HG03571 (cell line): ENCODE measurements at regions not wholly inside any gene's neighbourhood (a gene's known extent, or its start where the extent isn't known, plus 50 kb on each side); places are given as distances from the start of the nearest gene placed in this dataset.

Experiments
- ATAC-seq: cut with Tn5 transposase; IDR thresholded peaks from one replicate; pipeline ENCODE4 v1.9.1; 2021; ENCODE audit not compliant: unreplicated experiment

DNA sequence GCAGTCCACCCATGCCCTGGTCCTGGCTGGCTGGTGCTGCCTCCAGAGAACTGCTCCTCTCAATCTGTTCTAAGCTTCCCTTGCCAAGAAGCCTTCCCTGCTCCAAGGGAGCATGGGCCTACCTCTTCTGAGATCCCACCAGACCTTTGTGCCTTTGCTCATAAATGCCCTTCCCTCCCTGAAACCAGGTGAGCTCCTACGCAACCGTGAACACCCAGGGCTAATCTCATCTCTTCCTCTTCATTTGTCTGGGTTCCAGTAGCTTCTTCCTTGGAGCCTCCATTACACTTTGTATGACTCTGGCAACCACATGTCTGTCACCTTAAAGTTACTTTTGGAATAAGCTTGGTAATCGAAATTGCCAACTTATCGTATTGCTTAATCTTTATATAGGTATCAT lies 270.6 kb downstream of the PBX3 start:
- no peak for ATAC-seq

DNA sequence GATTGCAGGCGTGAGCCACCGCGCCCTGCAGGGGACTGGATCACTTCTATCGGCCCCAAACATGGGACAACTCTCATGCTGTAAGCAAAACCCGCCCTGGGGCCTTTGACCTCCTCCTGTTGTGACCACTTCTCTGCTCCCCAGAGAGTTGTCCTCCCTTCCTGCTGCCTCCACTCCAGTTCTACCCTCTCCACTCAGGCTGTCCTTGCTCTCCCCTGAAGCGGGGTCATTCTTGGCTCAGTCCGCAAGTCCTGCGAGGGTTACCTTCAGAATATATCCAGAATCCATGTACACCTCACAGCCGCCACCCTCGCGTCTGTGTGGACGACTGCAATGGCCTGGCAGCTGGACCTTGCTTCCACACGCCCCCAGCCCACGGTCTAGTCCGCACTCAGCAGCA lies 273.7 kb downstream of the PBX3 start:
- no peak for ATAC-seq

DNA sequence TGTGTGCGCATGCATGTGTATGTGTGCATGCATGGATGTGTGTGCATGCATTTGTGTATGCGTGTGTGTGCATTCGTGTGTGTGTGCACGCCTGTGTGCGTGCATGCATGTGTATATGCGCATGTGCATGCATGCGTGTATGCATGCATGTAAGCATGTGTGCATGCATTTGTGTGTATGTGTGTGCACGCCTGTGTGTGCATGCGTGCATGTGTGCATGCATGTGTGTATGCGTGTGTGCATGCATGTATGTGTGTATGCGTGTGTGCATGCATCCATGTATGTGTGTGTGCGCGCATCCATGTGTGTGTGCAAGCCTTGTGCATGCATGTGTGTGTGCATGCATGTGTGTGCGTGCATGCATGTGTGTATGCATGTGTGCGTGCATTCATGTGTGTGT lies 276.8 kb downstream of the PBX3 start:
- no peak for ATAC-seq

DNA sequence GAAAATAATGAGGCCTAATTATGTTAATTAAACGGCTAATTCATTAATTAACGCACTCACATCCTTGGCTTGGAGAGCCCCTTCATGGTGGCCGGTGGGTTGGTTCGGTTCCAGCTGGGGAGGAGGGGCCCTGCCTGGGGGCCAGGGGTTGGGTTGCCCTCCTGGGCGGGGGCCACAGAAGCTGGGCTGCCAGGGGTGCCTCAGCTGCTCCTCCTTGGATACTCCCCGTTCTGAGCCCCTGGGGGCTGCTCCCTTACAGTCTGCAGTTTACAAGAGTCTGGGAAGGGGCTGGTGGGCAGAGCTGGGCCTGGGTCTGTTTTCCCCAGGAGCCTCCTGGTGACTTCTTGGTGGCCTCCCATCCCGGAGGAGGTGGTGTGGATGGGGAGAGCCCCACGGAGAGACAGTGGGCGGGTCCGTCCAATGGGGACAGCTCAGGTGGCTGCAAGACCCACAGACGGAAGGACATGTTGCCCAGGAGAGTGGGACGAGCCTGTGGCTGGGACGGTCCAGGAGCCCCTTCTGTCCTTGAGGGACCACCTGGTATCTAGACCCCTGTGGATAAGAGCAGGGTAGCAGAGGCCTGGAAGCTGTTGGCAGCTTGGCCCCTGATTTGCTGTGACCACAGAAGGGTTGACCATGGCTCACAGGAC lies 277.5 kb downstream of the PBX3 start:
- ATAC-seq: no peak

DNA sequence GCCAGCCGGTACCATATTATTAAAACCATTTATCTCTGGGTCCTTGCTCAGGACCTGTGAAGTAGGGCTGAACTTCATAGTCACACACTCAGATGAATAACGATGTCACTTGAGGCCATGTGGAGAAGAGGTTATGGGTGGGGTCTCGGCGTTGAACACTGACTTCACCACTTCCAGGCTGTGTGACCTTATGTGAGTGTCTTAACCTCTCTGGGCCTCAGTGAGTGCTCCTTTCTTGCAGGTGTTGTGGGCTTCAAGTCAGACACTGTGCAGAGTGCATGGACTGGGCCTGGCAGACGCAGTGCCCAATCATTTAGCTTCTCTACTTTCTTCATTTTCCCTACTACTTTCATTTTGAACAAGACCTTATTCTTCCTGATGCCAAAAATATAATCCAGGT lies 278.8 kb downstream of the PBX3 start:
- ATAC-seq: no peak

DNA sequence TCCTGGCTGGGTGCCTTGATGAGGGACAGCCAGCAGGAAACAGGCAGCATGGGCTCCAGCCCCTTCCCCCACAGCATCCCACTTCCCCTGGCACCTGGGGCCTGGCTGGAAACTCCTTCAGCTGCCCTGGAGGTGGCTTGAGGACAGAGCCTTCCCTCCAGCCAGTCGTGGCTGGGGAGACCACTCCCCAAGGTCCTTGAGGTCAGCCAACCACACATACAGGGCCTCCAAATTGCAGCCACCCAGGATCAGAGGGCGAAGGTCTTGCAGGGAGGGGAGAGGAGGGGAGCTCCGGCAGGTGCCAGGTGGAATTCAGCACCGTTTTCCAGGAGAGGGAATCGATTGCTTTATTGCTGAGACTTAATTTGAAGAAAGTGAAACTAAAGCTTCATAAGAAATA lies 280.4 kb downstream of the PBX3 start:
- no peak for ATAC-seq

DNA sequence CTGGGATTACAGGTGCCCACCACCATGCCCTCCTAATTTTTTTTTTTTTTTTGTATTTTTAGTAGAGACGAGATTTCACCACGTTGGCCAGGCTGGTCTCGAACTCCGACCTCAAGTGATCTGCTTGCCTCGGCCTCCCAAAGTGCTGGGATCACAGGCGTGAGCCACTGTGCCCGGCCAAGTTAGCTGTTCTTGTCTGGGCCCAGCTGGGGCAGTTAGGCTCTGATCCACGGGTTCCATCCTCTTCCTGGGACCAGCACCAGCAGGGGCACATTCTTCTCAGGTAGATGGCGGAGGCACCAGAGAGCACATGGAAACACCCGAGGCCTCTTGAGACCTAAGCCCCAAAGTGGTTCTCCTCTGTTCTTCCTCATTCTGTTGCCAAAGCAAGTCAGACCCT lies 281.6 kb downstream of the PBX3 start:
- ATAC-seq: no peak

DNA sequence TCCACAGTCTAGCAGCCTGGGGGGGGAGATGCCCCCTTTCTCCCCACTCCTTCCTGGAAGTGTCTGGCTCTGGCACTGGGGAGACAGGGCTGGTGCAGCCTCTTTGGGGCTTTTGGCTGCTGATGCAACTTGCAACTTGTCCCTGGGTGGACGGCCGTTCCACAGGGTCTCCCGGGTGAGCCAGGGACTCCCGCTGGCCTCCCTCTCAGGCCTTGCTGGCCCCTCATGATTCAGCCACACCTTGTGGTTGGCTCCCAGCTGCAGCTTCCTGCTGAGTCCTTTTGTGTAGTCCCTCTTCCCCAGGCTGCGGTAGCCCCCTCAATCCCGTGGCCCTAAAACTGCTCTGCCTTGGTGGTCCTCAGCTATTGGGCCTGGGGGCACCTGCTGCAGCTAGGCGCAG lies 283.5 kb downstream of the PBX3 start:
- no peak for ATAC-seq

DNA sequence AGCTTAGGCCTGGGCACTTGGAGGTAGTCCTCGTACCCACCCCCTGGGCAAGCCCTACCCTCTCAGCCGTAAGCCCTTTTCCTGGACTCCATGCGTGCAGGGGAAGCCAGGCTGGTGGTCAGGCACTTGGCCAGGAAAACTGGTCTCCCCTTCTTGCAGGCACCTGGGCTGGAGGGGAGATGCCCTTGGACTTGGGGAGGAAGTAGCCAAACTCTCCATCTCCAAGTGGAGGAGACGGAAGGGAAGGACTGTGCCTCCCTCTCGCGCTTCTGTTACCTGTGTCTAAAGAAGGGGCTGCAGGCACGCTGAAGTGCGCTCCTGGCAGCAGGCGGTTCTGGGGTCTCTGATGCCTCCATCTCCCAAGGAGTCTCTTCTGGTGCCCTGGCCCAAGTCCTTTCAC lies 283.9 kb downstream of the PBX3 start:
- ATAC-seq: no peak

DNA sequence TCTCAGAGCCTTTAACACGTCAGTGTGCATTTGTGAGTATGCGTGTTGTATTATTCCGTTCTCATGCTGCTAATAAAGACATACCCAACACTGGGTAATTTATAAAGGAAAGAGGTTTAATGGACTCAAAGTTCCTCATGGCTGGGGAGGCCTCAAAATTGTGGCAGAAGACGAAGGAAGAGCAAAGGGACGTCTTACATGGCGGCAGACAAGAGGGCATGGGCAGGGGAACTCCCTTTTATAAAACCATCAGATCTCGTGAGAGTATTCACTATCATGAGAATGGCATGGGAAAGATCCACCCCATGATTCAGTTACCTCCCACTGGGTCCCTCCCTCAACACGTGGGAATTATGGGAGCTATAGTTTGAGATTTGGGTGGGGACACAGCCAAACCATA lies 285.0 kb downstream of the PBX3 start:
- ATAC-seq: no peak

DNA sequence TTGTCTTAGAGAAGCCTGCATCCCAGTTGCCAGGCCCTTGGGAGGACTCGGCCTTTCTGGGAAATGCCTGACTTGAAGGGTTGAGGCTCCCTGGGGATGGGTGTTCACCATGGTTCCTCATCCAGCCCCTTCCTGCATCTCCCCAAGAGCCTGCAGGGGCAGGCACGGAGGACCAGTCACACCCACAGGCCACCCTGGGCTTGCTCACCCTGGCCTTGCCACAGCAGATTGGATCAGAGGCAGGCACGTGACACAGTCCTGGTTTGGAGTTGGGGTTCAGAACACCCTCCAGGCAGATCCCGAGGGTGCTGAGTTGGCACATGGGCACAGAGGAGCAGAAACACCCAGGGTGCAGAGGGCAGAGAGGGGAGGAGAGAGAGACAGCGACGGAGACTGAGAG lies 286.1 kb downstream of the PBX3 start:
- no peak for ATAC-seq

DNA sequence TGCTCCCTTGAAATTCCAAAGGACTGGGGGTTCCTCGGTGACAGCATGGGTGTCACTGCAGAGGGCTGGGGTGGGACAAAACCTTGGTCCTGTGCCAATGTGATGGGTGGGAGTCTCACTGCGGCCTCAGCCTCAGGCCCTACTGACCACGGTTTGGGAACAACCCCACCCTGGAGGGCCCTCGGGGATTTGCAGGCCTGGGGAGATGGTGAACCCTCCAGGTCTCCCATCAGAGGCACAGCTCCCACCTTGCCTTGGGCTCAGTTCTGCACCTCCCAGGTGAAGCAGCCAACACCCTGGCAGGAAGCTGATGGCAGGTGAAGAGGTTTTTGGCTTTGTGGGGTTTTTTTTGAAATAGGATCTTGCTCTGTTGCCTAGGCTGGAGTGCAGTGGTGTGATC lies 286.8 kb downstream of the PBX3 start:
- no peak for ATAC-seq

DNA sequence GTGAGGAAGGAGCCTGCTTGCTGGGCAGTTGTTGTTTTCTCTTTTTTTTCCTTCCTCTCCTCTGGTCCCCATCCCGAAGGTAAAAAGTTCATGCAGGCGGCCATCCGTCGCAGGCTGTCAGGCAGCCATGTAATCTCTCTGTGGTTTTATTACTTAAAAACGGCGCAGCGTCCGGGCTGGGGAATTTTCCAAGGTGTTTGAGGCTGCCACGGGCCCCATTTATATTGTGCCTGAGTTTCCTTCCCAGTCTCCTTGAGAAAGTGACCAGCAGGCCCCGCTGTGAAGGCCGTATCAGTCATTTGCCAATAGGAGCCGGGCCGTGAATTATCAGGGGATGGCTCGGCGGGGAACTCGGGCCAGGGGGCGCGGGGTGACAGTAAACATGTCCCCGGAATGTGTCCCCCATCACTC lies 289.7 kb downstream of the PBX3 start:
- no peak for ATAC-seq

DNA sequence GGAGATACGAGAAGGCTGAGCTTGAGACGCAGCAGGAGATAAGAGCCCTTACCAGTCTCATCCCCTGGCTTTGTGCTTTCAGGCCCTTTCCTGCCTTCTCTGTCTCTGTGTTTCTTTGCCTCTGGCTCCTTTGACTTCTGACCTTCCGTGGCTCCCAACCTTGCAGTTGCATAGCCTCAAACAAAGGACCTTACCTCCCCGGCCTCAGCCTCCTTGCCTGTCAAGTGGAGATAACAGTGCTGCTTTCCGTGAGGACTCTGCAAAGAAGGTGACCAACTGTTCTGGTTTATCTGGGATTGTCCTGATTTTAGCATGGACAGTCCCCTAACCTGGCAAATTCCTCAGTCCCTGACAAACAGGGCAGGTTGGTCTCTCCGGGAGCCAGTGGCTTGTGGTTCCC lies 287.8 kb upstream of the MVB12B start:
- ATAC-seq: no peak

DNA sequence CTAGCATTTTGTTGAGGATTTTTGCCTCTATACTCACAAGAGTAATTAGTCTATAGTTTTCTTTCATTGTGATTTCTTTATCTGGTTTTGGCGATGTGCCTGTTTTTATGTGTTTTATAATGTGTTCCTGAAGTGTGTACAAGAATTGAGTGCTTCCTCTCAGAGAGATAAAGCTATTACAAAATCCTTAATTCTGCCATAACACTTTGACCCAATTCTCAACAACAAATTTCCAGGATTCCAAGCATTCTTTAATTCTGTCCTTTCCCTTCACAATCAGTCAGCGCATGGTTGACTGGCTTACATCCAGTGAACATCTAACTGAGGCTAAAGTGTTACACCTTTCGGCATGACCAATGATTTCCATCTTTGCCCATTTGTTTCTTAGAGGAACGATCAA lies 282.9 kb upstream of the MVB12B start:
- no peak for ATAC-seq

DNA sequence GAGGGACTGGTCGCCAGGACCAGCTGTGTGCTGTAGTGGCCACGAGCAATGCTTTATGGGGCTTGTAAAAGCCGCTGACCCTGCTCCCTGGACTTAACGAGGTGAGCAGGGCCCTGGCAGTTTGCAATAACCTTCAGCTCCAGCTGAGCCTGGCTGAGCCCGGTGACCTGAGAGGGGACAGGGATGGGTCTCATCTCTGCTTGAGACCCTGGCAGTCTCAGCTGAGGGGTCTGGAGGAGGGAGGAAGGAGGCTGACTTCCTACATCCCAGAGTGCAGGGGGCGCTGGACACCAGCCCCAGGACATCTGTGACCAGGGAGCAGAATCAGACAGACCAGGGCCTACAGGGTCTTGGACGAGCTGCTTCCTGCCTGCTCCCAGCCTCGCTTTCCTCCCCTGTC lies 277.5 kb upstream of the MVB12B start:
- no peak for ATAC-seq

DNA sequence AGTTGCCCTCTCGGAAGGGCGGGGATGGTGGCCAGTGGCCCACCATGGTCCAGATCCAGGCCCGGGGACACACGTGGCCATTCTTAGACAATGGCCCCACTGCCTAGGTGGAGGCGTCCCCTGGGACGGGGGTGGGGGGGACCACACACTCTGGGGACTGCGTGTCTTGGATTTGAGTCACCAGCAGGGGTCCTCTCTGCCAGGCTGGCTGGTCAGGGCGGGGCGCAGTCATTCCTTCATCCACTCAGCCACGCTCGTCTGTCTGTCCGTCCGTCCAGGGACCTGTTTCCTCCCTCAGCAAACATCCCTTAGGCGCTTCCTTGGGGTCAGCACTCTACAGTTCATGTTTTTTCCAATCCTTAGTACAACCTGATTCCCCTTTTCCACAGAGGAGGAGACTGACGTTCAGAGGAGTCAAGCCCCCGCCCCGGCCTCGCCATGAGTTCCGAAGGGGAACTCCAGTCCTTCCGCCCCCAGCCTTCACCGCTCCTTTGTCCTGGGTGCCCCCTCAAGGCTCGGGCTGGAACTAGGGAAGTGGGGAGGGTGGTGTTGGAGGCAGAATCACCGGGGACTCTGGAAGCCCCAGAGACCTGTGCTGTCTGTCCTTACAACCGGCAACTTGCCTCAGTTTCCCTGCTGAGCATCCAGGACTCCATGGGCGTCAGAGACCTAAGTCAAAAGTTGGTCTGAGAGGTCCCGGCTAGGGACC lies 276.6 kb upstream of the MVB12B start:
- no peak for ATAC-seq

DNA sequence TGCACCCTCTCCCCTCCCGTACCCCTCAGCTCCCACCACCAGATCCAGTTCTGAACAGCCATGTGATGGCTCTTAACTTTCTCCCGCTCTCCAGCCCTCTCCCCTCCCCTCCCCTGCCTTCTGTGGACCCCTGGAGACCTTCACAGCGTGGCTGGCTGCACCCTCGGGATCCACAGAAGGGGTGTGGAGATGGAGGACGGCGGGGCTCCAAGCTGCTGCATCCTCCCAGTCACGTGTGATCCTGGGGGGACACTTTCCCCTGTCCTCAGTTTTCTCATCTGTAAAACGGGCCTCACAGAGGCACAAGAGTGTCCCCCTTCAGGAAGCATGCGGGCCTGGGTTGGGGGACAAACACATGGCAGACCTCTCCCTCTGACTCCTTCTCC lies 276.0 kb upstream of the MVB12B start:
- ATAC-seq: no peak

DNA sequence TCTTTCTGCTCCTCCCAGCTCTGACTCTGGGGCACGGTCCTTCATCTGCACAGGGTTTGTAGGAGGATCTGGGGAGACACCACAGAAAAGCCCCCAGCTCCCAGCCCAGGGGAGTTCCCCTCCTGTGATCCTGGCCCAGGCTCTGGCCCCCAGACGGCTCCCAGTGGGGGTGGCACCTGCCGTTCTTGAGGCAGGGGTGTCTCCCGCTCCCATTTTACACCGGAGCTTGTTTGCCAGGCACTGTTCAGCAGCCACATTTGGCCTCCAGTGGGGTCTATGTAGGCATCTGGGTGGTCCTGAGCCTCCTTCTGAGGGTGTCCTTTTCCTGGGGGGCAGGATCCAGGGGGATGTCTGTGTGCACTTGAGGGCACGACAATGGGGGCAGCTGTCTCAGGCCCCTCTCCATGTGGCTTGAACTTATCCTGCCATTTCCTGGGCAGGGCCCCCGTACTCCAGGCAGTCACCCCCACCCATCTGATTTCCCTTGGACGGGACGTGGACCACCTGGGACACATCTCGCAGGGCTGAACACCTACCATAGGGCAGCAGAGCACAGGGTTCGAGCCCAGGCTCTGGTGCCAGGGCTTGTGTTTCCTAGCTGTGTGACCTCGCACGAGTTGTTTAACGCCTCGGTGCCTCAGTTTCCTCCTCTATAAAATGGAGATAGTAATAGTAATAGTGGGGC lies 275.0 kb upstream of the MVB12B start:
- ATAC-seq: no peak

DNA sequence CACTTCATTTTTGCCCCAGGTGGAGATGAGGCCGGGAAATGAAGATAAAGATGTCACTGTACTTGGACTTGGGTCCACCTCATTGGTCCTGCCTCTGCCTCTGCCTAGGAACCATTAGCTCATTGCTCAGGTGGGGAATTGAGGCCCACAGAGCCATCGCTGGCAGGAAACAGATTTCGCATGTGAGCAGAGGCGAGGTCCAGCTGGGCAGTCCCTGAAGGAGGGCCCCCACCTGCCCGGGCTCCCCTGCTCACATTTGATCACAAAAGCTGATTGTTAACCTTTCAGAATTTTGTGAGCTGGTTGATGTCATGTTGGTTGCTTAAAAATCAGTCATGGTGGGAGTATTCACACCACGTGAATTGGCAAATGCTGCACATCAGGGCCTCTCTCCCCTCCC lies 273.8 kb upstream of the MVB12B start:
- no peak for ATAC-seq

DNA sequence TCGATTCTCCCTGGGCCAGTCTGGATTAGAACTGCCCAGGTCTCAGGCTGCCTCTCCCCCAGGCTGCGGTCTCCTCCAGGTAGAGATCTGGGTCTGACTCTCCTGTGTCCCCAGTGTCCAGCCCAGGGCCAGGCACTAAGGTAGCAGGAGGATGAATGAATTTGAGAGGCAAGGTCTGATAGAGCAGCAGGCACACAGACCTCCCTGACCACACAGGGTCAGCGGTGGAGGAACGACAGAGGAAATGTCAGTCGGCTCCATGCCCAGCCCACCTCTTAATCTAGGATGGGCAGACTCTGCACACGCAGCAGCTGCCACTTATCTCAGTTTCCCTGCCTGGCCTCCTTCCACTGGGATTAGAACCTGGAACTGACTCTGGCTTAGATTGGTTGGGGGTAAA lies 272.7 kb upstream of the MVB12B start:
- no peak for ATAC-seq

DNA sequence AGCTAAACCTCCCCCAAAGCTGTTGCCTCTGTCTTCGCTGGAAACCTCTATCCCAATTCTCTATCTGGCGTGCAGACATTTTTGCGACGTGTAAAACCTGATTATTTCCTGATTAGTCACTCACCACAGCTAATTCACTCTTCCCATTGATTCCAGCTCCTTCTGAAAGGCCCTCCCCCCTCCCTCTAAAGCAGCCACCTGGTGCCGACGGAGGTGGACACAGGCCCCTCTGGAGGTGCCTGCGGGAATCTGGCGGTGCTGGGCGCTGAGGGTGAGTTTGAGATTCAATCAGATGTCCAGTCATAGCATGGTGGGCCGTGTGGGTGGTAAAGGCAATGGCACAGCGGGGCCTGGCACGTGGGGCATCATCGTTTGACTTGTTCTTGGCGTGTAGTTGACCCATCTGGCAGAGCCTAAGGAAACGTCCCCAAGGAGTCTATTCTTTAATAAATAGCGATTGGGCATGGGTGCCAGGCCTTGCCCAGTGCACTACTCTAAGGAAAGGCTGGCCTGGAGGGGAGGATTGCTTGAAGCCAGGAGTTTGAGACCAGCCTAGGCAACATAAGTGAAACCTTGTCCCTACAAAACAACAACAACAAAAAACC lies 271.1 kb upstream of the MVB12B start:
- no peak for ATAC-seq
